HG02571 (cell line): ENCODE measurements at regions not wholly inside any gene's neighbourhood (a gene's known extent, or its start where the extent isn't known, plus 50 kb on each side); places are given as distances from the start of the nearest gene placed in this dataset.
"Not testable (repeated sequence)": the region's sequence is repeated elsewhere in the genome, so short reads cannot be mapped to it uniquely, and the experiment has no call there.

ENCODE experiments used
- ATAC-seq: cut with Tn5 transposase; IDR thresholded peaks from one replicate; pipeline ENCODE4 v1.9.1; 2021; ENCODE audit warnings: mild to moderate bottlenecking, moderate library complexity; ENCODE audit not compliant: unreplicated experiment

DNA sequence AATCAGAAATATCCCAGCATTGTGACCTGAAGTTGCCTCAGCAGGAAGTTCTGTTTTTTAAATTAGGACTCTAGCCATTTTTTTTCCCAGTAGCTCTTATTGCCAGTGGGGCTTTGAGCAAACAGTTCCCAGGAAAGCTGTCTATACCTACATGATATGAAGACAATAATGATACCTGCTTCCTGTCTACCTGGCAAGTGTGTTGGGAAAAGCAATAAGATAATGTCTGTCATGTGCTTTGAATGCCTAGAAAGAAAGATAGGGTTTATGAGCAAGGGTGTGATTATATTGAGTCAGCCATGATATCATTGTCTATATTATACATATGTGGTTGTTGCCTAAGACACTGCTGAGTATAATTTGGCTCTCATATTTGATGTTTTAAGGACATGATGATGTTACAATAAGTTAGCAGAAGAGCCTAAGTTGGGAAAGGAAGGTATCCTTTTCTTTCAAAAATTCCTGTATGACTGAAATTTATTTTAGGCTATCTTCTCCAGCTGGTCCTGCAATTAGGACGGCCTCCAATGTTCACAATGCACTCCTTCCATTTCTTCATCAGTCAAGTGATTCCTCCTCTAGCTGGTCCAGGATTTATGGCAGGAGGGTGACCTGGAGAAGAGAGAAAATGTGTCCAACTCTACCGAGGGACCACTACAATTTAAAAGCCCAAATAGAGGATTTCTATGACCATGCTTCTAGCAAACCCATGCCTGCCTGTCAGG is 99.6 kb upstream of the CDC42BPA start:
- no peak for ATAC-seq

DNA sequence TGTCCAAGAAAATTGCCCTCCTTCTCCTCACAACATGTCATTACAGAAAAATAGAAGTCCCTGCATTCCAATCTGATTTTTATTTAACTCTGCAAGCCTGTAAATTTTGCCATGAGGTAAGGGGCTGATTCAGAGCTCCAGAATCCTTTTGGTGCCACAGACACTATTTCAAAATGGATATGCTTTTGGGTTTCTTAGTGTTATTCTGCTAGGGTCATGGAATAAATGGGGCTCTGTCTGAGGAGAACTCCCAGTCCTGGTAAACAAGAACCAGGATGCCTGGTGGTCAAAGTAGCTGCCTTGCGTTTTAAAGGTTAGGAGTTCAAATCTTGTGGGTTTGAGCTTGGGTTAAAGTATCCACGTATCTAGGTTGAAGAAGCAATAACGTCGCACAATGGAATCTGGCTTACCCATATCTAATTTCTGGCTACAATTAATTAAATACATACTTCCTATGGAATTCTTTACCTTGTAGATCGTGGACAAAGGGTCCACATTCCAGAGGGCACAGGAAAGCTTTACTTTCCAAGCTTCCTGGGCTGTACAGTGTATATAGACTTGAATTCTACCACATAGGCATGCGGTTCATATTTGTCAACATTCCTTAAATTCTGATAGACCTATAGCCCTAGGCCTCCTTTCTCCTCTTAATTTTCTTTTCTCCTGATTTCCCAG is 98.0 kb upstream of the CDC42BPA start:
- no peak for ATAC-seq

DNA sequence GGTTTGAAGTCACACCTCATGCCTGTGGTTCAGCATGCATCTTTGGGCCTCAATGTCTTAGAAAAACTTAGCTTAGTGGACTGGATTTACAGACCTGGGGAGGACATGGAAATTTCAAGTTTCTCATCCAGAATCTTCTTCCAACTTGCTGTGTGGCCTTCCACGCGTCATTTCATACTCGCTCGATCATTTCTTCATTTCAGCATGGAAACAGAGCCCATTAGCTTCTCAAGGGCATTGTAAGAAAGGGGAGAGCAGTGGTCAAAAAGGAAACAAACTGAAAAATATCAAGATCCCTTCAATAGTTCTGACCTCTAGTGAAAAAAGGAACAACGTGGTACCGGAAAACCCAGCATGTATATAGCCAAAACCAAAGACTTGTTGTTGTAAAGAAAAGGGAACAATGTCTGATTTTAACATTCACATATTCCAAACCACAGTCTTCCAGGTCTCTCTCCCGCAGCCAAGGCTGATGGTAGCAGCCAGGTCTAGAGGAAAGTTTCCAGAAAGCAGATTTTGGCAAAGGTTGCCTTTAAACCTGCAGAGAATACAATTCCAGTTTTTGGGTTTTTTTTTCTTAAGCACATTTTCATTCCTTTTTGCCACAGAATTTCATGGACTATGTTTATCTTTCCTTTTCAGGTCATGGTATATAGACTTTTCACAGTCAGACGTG is 97.0 kb upstream of the CDC42BPA start:
- no peak for ATAC-seq

DNA sequence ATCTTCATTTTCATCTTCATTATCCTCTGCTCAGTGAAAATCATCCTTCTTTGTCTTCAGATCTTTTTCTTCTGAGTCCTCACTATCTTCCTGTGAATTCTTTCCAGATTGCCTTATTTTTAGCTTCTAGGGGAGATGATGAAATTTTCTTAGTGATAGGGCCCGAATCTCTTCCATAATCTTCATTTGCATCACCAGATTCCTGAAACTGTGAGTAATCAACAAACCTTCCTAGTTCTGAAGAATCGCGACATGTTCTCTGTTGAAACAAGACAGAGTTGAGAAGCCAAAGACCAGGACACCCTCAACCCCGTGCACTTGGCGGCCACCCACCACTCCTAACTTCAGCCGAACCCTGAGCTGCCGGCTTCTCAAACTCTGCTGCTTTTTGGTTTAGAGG is 92.8 kb upstream of the CDC42BPA start:
- ATAC-seq: no peak

- not testable (repeated sequence) for ATAC-seq
Measured at GRCh38 chr1:227406332-227406731, 88.0 kb upstream of the CDC42BPA start.

DNA sequence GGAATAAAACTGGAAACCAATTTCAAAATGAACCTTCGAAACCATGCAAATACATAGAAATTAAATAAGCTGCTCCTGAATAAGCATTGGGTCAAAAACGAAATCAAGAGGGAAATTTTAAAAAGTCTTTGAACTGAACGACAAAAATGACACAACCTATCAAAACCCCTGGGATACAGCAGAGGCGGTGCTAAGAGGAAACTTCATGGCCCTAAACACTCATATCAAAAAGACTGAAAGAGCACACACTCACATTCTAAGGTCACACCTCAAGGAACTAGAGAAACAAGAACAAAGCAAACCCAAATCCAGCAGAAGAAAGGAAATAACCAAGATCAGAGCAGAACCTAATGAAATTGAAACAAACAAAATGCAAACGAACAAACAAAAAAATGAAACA is 85.2 kb upstream of the CDC42BPA start:
- no peak for ATAC-seq

DNA sequence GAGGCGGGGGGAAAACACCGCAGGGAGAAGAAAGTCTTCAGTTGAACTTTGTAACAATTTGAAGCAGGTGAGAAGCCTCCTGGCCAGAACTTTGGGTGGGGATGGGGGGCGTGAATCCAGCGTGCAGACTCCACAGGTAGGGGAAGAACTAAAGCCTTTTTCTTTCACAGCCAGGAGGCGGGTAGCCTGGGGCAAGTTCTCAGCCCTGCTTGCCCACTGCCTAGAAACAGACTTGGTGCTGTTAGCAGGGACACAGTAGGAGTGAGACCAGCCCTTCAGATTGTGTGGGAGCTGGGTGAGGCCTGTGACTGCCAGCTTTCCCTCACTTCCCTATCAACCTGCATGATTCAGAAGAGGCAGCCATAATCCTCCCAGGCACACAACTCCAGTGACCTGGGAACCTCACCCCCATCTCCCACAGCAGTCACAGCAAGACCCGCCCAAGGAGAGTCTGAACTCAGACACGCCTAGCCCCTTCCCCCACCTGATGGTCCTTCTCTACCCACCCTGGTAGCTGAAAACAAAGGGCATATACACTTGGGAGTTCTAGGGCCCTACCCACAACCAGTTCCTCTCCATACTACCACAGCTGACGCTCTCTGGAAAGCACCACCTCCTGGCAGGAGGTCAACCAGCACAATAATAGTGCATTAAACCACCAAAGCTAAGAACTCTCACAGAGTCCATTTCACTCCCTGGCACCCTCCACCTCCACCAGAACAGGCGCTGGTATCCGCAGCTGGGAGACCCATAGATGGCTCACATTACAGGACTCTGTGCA is 83.5 kb upstream of the CDC42BPA start:
- ATAC-seq: no peak

DNA sequence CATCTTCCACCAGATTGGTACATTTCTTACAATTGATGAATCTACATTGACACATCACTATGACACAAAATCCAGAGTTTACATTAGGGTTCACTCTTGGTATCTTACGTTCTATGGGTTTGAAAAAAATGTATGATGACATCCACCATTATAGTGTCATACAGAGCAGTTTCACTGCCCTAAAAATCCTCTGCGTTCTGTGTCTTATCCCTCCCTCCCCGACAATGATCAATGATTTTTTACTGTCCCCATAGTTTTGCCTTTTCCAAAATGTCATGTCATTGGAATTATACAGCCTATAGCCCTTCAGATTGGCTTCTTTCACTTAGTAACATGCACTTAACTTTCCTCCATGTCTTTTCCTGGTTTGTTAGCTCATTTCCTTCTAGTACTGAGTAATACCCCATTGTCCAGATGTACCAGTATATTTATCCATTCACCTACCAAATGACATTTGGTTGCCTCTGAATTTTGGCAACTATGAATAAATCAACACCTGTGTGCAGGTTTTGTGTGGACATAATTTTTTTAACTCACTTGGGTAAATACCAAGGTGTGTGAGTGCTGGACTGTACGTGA is 80.9 kb upstream of the CDC42BPA start:
- ATAC-seq: no peak

DNA sequence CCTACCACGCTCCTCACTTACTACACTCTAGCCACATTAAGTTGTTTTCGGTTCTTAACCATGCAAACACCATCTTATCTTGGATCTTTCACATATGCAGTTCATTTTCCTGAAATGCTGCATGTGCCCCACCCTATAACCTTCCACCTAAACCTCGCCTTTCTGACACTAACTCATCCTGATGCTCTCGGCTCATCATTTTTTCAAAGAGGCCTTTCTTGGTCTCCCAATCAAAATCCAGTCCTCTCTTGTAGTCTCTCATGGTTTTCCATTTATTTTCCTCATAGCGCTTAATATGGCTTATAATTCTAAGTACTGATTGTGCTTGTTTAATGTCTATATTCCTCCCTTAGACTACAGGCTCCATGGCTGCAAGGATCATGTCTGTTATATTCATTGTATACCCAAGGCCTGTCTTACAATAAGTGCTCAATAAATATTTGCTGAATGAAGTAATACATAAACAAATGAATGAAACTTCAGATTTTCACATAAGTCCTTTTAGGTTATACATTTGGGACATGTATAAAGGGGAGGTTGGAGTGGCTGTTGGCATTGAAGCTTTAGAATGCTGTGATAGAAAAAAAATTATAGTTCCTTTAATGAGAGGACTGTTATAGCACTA is 79.2 kb upstream of the CDC42BPA start:
- no peak for ATAC-seq

- ATAC-seq: no peak
Measured at GRCh38 chr1:227396539-227397353, 78.5 kb upstream of the CDC42BPA start.

GRCh38 chr1:227395426-227396028 is 77.2 kb upstream of the CDC42BPA start:
- ATAC-seq: no peak

DNA sequence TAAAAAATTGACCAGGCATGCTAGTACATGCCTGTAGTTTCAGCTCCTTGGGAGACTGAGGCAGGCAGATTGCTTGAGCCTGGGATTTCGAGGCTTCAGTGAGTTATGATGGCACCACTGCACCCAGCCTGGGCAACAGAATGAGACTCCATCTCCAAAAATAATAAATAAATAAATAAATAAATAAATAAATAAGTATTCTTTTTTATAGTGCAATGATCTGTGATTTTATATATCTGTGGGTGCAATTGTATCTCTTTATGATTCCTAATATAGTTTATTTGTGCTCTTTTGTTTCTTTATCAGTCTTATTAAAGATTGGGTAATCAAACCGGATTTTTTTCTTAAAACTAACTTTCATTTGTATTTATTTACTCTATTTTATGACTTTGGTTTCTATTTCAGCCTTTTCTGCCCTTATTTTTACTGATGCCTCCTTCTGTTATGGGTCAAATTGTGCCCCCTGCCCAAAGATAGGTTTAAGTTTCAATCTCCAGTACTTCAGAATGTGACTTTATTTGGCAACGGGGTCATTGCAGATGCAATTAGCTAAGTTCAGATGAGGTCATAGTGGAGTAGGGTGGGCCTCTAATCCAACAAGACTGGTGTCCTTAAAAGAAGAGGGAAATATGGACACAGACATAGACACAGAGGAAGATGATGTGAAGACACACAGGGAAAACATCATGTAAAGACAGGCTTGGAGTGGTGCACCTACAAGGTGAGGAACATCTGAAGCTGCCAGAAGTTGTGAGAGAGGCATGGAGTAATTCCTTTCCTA is 74.9 kb upstream of the CDC42BPA start:
- no peak for ATAC-seq

GRCh38 chr1:227391879-227392278 is 73.6 kb upstream of the CDC42BPA start:
- no peak for ATAC-seq

- ATAC-seq: no peak
Measured at GRCh38 chr1:227391211-227391610, 72.9 kb upstream of the CDC42BPA start.

DNA sequence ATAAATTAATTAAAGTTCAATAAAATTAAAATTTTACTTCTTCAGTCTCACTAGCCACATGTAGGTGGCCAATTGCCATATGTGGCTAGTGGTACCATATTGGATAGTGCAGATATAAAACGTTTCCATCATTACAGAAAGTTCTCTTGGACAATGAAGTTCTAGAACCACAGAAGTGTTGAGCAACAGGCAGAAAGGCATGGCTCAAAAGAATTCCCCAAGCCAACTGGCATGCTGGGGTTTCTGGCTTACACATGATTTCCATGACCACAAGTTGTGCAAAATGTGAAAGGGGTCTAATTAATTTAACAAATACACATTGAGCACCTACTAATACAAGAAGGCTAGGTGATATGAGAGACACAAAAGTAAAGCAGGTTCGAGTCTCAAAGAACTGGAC is 72.2 kb upstream of the CDC42BPA start:
- no peak for ATAC-seq

DNA sequence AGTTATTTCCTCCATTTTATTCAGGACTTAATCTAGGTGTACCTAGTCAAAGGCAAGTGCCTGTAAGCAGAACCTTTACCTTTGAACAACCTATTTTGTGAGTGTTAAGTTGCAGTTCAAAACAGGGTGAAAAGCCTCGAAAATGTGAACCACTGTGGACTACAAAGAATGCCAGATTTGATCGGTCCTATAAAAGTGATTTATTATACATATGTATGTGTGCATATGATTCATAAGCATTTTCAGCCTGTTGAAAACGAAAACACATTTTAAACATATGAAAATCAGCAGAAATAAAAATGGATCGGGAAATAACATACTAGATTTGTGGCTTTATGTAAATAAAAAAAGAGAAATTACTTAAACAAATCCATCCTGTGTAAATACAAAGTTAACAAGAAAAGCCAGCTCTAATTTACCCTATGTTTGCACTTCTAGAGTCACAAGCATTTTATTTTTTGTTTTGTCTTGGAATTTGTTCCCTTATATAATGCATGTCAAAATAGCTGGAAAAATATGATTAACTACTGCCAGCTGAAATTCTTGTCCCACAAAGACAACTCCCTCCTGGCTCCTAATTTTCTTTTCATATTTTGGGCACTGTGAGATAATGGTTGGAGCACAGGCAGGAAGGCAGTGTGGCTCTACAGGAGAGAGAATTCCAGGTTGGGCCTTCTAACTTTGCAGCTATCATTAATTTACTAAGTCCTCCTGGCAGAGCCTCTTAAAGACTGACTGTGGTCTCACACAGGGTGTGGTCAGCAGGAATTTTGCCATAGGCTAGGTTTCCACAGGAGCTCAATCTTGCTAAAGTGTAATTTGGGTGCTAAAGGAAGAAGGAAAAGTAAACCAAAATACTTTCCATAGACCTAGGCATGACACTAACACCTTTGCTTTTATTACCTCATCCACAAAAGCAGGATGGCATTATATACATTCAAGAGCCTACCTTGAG is 70.2 kb upstream of the CDC42BPA start:
- no peak for ATAC-seq

DNA sequence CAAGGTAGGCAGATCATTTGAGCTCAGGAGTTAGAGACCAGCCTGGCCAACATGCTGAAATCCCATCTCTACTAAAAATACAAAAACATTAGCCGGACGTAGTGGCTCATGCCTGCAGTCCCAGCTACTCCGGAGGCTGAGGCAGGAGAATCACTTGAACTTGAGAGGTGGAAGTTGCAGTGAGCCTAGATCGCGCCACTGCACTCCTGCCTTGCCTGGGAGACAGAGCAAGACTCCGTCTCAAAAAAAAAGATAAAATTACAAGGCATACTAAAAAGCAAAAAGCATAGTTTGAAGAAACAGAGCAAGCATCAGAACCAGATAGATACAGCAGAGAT is 61.2 kb upstream of the CDC42BPA start:
- no peak for ATAC-seq
